ENCODE measurements at regions not wholly inside any gene's neighbourhood (a gene's known extent, or its start where the extent isn't known, plus 50 kb on each side); places are given as distances from the start of the nearest gene placed in this dataset.

DNA sequence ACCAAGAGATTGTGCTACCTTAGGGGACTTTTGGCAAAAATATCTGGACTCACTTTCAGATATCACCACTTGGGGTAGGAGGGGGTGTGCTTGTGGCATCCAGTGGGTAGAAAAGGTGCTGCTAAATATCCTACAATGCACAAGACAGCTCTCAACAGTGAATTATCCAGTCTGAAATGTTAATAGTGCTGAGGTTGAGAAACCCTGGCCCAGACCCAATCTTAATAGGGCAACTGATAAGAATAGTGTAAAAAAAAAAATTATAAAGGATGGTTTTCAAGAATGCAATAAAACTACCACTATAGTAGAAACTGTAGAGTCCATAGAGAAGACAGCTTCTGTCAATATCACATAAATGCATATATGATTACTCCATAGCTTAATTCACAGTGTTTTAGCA is 185.5 kb downstream of the ZNF330 start:
- no peak for DNase-seq

DNA sequence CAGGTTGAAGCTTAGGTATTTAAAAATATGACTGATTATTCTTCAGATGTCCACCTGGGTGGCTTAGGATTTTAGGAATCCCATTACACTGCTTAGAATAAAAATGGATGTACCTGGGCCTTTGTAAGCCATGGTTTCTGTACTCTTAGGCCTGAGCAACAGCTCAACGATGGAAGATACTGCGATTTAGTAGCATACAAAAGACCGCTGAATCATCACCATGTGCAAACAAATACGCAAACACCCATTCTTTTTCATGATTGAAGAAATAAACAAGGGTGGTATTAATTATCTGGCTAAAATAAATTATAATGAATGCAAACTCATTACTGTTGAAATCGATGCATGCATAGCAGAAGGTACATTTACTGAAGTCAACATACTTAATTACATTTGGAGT is 188.9 kb downstream of the ZNF330 start:
- DNase-seq, result no peak

DNA sequence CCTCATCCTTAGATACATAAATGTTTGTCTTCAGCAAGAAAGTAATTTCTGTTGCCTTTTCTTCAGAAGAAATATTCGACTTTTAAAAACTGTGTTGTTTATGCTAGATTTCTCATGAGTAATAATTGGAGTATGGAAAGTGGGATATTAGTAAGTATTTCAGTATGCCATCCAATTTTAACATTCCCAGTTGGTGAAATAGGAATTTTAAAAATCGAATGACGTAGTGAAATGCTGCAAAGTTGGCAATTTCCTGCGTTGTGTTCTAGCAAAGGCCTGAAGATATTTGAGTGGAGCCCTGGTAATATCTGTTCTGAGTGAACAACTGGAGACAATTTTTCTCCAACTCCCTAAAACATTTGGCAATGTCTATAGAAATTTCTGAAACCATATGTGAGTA is 190.1 kb downstream of the ZNF330 start:
- no peak for DNase-seq

DNA sequence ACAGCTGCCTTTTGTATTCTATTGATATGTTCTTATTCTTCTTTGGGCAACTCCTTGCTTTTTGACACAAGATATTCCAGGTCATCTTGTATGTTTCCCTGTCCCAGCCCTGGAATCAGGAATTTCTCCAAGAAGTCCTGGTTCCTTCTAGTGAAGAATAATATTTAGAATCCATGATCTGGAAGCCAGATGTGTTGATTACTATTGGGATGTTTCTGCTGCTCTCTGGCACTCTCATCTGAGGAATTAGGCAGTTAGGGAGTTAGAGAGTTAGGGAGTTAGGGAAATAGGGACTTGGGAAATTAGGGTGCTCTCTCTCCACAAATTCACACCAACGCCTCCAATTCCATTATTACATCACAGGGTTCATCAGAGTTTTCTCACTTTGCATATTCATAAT is 191.2 kb downstream of the ZNF330 start:
- DNase-seq, result no peak

DNA sequence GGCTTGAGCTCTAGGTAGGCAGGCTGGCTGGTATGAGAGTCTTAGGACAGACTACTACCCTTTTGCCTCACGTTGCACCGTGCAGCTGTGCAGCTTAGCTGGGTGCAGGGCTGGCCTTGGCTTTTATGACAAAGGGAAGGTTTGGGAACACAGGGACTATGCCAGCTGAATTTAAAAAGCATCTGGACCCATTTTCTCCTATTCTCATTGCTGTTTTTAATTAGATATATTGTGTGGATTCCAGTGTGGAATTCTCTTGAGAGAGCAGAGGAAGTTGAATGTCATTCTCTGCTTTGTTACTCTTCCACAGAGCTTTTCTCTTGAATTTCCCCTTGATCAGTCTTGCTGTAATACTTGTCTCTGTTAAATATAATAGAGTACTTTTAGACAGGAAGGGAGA is 192.7 kb downstream of the ZNF330 start:
- no peak for DNase-seq

DNA sequence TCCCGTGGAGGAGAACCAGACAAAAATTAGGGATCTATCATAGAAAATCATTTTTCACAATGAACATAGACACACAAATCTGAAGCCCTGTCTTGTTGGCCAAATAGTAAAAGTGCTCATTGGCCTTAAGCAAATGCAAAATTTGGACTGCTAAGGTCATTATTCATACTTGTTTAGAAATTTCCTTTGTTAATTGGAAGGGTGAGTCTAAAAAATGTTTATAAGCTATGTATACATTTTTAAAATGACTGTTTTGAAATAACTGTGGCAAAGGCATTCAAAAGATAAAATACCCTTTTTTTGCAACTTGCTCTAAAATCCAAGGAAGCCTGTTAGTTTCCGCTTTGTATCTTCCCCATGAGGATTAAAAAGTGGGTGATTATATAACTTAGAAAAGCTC is 195.0 kb downstream of the ZNF330 start:
- no peak for DNase-seq

DNA sequence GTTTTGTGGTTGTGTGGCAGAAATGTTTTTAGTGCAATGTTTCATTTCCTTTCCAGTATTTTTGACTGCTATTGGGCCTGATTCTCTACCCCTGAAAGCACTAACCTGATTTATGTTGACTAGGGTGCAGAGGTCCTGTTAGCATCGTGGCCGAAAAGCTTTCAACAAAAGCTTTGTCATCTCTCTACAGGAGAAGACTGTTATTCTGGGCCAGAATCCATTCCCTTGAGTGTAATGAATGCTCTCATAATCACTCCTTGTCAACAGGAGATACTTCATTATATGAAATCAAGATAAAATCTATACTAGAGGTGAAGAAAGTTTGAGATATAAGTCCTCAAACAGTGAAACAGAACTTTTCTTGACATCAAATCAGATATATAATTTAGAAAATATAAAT is 195.5 kb downstream of the ZNF330 start:
- no peak for DNase-seq

DNA sequence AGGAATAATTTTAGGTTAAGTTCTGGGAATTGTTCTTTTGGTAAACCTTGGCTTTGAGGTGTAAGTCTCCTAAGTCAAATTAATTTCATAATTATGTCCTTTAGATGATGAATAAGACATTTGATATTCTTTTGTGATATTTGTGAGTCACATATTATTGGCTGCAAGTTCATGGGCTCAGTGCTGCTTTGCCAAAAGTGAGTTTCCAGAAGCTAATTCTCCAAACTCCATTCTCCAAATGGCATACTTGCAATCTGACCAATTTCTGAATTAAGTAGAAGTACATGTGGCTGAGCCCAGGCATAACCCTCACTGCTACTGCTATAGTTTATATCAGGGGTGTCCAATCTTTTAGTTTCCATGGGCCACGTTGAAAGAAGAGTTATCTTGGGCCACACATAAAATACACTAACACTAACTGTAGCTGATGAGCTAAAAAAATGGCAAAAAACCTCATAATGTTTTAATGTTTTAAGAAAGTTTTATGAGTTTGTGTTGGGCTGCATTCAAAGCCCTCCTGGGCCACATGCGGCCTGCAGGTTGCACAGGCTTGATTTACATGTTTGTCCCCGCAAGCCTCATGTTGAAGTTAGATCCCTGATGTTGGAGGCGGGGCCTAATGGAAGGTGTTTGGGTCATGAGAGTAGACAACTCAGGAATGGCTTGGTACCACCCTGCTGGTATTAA is 196.1 kb downstream of the ZNF330 start:
- DNase-seq, result no peak

DNA sequence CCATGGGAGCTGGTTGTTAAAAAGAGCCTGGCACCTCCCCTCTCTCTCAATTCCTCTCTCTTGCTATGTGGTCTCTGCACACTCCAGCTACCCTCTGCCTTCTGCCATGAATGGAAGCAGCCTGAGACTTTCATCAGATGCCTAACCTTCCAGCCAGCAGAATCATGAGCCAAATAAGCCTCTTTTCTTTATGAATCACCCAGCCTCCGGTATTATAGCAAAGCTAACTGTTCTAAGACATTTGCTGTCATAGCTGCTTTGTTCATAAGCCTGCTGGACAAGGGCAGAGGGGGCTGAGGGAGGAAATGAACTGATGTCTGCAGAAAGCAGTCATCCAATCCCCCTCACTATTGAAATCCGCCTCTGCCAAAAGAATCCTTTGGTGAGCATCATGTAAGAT is 196.7 kb downstream of the ZNF330 start:
- DNase-seq, result no peak

DNA sequence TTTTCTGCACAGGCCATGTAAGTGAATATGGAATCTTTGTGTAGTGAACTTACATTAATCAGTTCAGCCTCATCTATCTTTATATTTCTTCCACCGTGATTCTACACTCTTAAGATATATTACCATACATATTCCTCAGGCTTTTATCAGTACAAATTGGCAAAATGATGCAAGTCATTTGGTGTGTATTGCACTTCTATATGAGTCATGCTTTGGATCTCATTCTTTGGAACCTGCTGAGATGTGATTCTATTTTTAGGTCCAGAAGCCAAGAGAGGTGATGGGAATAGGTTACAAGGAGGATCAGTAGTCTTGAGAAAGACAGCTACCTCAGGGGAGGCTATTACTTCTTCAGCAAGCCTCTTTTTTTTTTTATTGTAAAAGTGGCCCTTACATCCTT is 204.4 kb downstream of the ZNF330 start:
- DNase-seq, result no peak

DNA sequence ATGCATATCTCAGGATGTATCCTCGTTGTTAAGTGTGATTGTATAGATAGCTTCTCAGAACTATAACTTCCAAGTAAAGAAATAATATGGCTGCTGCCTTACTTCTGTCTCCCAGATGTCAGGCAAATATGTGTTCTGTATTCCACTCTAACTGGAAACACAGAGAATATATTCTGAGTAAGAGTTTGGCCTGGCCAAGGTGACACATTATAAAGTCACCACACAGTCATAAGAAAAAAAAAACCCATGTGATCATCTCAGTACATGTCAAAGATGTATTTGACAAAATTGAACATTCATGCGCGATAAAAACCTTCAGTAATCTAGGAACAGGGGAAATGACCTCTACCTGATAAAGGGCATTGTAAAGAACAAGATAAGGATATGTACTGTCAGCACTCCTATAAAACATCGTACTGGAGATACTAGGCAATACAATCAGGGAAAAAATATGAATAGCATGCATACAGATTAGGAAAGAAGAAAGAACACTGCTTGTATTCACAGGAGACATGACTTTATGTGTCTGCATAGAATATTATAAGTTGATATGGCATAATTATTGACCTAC is 207.1 kb downstream of the ZNF330 start:
- no peak for DNase-seq

DNA sequence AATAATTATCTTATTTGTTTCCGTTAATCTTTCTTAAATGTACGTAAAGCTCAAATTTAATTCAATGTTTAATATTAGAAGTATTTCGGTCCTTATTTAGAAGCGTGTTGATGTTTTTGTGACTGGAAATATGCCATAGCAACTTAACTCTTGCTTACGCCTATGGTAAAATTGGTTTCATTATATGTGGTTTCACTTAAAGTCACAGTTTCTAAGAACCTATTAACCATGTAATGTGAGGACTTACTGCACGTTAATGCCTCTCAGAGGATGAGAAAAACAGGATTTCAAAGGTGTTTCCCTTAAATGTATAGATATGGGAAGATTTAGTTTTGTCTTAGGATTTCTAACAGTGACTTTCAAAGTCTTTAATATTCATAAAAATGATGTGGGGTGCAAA is 206.4 kb upstream of the IL15 start:
- no peak for DNase-seq

DNA sequence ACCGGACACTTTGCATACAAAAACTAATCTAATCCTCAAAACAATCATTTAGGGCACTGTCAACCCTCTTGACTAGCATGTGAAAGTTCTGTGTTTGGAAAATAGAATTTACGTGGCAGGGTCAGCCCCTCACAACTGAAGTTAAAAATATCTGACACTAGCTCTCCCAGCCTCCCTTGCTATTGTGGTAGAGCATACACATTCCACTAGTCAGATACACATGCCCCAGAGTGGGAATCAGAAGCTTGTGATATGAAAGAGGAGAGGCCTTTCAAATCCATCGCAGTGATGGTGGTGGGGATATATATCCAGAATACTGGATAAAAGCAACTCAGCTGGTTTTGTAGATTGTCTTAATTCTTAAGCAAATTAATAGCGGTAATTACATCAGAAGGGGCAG is 205.7 kb upstream of the IL15 start:
- no peak for DNase-seq

DNA sequence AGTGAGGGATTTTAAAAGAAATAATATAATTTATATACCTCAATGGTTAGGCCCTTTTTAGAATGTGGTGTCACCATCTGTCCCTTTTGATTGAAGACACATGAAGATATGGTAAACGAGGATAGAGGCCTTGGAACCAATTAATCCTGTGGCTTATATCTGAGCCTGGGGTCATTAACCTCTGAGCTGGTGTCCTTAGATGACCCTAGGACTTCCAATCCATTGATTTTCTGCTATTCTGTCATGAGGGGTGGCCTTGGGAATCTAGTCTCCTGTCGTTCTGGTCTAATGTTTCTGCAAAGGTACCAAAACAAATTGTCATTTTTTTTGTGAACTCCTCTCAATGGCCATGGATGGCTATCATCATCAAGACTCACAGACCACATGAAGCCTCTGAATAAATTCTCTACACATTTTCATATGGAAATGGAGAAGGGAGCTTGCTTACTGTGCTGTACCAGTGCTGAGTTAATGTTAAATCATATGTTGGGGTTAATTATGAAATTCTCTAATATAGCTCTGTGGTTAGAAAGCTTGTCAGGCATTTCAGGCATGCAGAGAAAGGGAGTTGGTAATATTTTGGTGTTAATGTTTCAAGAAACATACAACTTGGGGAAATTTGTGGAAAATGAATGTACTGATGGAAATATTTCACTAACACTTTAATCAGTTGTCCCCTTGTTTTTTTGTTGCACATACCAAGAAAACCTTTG is 204.2 kb upstream of the IL15 start:
- no peak for DNase-seq

DNA sequence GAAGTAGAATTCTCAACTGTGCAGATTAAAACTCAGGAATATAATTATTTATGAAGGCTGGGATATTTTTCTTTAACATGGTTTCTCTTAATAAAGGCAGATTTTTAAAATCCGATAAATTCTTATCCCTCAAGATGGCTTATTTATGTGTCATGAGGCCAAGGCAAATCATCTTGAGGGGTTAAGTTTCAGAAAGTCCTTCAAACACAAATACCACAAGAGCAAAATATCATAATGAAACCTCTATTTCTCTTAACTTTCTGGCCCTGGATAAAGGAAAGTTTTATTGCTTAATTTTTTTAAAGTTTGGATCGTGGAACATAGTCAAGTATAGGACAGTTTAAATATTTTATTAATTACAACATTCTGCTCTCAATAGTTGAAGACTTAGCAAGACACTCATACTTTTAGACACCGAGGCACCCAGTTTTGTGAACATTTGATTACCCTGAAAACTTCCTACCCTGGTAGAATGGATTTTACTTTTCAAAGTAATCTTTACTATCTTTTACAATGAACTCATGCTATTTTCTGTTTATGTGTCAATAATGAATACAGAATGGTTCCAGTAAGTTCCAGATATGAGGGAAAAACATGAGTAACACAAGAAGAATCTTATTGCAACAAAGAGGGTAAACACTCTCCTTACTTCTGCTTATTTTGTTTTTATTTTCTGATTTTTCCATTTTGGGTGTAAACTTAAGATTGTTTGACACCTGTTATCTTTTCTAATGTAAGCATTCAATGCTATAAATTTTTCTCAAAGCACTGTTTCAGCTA is 200.7 kb upstream of the IL15 start:
- no peak for DNase-seq

DNA sequence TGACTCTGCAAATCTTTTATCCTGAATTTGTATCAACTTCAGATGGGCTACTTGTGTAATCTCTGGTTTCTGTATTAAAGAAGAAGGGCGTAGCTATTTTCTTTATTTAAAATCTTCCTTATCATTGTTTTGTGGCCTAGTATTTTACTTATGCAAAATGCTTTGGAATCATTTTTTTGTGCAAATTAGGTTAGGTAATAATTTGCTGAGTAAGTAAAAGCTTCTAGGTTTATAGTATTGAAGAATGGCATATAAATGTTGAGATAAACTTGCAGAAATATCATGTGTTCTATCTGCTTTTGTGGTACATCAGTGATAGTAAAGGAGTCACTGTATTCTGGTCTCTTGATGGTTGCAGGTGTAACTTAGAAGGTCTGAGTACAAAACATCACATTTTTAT is 197.2 kb upstream of the IL15 start:
- DNase-seq, result no peak

DNA sequence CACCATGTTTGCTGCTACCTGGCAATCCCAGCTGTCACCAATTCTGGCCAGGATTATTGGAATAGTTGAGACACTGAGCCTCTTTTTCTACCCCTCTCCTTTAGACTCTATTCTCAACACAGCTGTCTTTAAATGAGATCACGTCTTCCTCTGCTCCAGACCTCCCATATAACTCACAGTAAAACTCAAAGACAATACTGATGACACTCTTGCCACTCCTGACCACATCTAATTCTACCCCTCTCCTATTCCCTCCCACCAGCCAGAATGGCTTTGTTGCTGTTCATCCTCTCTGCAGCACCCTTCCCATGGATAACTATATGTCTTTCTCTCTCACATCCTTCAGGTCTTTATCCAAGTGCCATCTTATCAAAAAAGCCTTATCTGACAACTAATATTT is 188.6 kb upstream of the IL15 start:
- DNase-seq, result no peak

DNA sequence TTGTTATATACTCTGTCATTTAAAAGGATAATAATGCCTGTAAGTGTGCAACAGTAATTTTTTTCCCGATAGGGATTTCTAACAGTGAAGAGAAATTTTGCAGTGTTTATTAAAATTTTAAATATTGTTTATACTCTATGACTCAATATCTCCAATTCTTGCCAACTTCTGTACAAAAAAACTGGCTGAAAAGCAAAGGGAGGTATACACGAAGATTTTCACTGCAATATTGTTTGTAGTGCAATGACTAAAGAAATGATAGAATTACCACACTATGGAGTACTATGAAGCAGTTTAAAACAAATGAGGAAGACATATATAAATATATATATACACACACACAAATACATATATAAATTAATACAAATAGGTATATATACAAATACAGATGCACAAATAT is 187.9 kb upstream of the IL15 start:
- no peak for DNase-seq

DNA sequence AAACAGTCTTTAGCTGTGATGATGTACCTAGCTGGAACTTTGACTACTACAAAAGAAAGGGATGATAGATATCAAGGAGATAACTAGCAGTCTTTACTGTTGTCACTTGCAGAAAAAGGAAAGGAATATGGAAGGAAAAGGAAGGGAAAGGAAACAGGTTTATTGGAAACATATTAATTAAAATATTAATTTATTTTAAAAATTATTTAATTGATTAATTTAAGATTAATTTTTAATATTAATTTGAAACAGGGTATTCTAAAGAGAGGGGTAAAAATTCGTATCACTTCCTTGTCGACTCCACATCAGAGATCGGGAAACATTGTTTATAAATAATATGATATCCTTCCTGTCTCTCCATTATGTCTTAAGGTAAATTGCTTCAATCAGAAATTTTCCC is 186.5 kb upstream of the IL15 start:
- DNase-seq, result no peak

DNA sequence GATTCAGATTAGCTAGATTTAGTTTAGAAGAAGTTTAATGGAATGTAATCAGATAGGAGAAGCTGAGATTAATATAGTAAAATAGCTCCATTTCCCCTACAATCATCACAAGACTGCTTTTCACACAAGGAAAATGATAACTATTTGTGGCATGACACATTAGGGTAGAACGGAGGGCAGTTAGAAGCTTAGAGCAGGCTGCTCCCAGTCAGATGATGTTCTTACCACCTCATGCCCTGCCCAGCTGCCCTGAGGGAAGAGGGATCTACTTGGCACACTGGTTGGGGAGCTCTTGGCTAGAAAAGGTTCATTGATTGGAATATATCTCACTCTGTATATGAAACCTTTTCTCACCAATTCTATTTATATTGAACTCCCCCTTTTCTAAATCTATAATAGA is 180.7 kb upstream of the IL15 start:
- DNase-seq, result no peak

DNA sequence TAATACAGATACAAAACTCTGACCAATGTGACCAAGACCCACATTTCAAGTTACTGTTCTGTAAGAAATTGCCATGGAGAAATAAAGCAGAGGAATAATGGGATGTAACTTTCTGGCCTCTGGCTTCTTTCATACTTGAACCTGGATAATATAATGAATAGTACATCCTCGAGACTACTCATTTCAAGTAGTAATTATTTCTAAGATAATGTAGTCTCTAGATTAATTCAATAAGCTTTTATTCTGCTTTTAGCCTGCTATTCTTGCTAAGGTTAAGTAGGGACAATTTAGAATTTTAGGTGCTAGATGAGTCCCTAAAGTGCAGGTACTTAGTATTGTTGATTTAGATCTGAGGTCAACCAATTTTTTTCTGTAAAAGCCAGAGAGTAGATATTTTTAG is 178.7 kb upstream of the IL15 start:
- no peak for DNase-seq

DNA sequence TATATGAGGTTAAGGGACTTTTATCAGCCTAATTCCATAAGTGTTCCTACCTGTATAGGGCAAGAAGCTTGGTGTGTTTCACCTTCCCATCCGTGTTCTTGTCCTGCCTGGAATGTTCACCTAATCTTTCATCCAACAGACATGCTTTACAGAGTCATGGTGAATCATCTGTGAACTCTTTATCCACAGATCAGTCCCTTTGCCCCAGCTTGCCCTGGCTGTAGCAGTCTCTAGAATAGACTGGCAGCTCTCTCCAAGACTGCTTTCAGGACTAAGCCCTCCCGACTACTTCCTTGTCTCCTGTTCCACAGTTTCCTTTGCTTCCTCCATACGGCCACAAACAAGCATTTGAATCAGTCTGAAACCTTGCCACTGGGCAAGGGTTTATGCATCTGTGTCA is 177.9 kb upstream of the IL15 start:
- no peak for DNase-seq

DNA sequence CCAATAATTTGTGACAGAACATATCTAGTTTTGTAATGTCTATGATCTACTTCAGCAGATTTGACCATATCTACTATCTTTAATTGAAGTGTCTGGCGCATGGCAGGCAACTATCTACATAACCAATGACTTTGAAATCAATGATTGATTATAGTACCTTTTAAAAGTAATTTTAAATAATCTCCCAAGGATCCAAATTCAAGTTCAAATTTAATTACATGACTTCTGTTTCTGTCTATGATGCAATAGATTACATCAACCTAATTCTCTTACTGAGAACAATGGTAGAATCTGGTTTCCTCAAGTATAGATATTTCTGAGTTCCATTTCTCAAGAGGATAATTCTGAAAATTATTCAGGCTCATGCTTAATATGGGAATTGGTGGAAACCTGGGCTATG is 177.4 kb upstream of the IL15 start:
- no peak for DNase-seq

DNA sequence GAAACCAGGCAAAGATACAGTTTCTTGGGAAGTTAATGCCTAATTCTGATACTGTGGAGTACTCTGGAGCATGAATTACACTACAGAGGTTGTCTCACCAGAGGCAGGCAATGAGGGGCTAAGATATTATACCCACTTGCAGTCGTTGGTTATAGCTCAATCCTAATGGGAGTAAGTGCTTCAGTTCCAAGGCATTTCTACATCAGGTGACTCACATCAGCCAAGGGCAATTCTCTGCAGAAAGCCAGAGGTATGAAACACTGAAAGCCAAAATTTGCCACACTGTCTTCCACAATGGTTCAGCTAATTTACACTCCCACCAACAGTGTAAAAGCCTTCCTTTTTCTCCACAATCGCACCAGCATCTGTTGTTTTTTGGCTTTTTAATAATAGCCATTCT is 174.0 kb upstream of the IL15 start:
- DNase-seq, result no peak

Data from CD4-positive, alpha-beta T cell treated with Interleukin-15 for 1 hour (primary cell).